Upper lobe of left lung (tissue), 4 donors: ENCODE measurements at regions not wholly inside any gene's neighbourhood (a gene's known extent, or its start where the extent isn't known, plus 50 kb on each side); places are given as distances from the start of the nearest gene placed in this dataset.

Experiments
- CTCF ChIP-seq, 6 experiments: fragments of 450-650 bp in 4 of 6; fragments of 200-600 bp in 2 of 6; sonication (generic) in 2 of 6; IDR thresholded peaks; one replicate each; pipeline ENCODE4 v1.5.1; 2016 to 2019; ENCODE audit warnings: antibody characterized with exemption in 6 of 6
- EP300 ChIP-seq, 4 donors: sonication (generic); formaldehyde crosslinking; IDR thresholded peaks; one replicate each; pipeline ENCODE4 v1.5.1; 2017; ENCODE audit warnings: antibody characterized with exemption in 4 of 4, control low read depth in 2 of 4
- POLR2A ChIP-seq, 4 donors: fragments of 450-650 bp; IDR thresholded peaks; one replicate each; pipeline ENCODE4 v1.5.1; 2016 to 2017; ENCODE audit warnings: antibody characterized with exemption in 4 of 4, mild to moderate bottlenecking in 2 of 4

GRCh38 chr22:27594020-27594419 lies 207.5 kb downstream of the MN1 start:
- no peak for TF ChIP-seq CTCF (IDR thresholded peaks at IDR 0.05)
- TF ChIP-seq POLR2A (IDR thresholded peaks at IDR 0.05), result no peak
- no peak for TF ChIP-seq EP300 (IDR thresholded peaks at IDR 0.05)
